ENCODE measurements at regions not wholly inside any gene's neighbourhood (a gene's known extent, or its start where the extent isn't known, plus 50 kb on each side); places are given as distances from the start of the nearest gene placed in this dataset.

DNA sequence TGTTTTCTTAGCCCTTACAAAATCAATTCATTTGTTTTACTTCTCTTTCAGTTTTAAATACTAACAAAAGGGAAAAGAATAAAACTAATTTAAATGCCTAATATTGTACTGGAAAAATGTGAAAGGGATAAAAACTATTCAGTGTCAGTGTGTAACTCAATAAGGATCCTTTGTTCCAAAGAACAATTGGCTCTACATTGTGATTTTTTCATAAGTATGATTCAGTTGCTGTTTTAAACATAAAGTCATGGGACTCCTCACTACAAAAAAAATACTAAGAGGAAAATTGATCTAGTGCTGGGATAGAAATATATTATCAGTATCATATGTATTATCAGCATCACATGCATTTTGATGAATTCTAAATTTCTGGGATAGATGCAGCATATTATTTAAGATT lies 199.4 kb upstream of the TRAM1L1 start:
- Histone ChIP-seq H3K36me3 (no peaks in the 10 kb centered on the region), H3K9me3 (no peaks in the 10 kb centered on the region), H3K27me3 (no peaks in the 10 kb centered on the region), H3K4me3 (no peak overlapping the region)
- DNase-seq: no peak

DNA sequence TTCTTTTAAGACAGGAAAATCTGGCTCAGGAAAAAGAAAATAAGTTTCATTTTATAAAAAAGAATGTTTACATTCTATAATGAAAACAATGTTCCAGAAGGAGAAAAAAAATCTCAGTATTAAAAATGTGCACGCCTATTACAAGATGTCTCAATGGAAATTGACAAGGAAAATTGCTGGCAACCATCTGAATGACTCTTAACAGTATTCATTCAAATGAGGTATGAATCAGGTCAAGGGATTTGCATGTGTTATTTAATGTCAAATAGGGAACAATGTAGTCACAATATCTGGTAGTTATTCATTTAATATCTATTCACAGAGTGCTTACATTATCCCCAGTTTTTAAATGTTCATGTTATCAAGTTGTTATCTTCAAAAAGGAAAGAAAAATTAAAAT lies 208.4 kb upstream of the TRAM1L1 start:
- no peaks in the 10 kb centered on the region for H3K27me3 ChIP-seq

DNA sequence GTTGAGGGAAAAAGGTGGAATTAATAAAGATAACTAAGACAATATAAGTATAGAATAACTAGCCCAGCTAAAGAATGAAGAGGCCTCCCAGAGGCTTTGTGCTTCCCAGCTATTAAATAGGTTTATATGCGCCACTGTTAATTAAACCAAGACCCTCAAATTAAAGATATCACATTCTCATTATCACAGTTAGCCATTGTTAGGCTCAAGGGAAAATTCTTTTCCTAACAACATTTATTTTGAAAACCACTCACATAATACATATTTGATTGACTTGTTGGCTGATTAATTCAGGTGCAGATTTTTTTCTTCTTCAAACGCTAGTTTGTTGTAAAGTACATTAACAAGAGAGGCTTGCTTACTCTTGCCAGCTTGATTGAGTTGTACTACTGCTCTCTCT lies 216.8 kb upstream of the TRAM1L1 start:
- H3K27me3 ChIP-seq: no peaks in the 10 kb centered on the region
- no peaks in the 10 kb centered on the region for H3K9me3 ChIP-seq
- no peaks in the 10 kb centered on the region for H3K36me3 ChIP-seq

More for the DNA sequence above, 208.4 kb upstream of the TRAM1L1 start:
- no peaks in the 10 kb centered on the region for H3K36me3 ChIP-seq
- H3K4me3 ChIP-seq: no peak overlapping the region
- H3K9me3 ChIP-seq: no peaks in the 10 kb centered on the region
- no peak for DNase-seq

DNA sequence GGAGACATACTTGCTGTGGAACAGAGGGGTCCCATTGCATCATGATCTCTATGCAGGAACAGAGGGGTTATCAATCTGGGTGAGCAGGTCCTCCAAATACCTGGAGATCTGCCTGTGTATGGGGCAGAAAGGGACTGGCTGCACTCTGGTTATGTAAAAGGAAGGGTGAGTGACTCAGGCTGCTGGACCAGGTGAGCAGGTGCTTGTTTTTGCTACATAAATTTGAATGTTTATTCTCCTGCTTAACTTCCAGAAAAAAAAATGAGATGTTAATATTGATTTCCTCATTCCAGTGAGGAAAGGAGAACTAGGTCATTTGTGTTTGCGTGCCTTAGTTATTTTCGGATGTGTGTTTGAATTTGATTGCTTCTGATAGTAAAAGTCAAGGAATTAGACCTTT lies 225.8 kb upstream of the TRAM1L1 start:
- no peak for DNase-seq
- Histone ChIP-seq H3K9me3 (no peaks in the 10 kb centered on the region), H3K36me3 (no peaks in the 10 kb centered on the region), H3K4me3 (no peak overlapping the region), H3K27me3 (no peaks in the 10 kb centered on the region)

More for the DNA sequence above, 216.8 kb upstream of the TRAM1L1 start:
- DNase-seq: no peak
- no peak overlapping the region for H3K4me3 ChIP-seq

DNA sequence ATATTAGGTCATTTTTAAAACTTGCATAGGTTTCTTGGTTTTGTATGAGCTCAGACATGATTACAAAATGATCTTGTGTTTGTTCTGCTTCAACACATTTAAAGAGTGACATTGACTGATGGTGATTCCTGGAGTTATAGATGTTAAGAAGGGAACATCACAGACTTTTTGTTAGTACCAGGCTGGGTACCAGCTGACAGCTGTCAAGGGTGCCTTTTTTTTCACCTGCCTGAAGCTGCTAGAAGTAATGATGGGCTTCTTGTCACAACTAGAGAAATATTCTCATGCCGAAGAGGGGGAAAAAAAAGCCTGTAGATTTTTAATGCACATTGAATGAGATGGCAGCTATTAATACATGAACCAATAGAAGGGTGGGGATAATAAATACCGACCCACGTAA lies 226.6 kb upstream of the TRAM1L1 start:
- Histone ChIP-seq H3K27me3 (no peaks in the 10 kb centered on the region), H3K4me3 (no peak overlapping the region), H3K36me3 (no peaks in the 10 kb centered on the region), H3K9me3 (no peaks in the 10 kb centered on the region)
- DNase-seq: no peak

DNA sequence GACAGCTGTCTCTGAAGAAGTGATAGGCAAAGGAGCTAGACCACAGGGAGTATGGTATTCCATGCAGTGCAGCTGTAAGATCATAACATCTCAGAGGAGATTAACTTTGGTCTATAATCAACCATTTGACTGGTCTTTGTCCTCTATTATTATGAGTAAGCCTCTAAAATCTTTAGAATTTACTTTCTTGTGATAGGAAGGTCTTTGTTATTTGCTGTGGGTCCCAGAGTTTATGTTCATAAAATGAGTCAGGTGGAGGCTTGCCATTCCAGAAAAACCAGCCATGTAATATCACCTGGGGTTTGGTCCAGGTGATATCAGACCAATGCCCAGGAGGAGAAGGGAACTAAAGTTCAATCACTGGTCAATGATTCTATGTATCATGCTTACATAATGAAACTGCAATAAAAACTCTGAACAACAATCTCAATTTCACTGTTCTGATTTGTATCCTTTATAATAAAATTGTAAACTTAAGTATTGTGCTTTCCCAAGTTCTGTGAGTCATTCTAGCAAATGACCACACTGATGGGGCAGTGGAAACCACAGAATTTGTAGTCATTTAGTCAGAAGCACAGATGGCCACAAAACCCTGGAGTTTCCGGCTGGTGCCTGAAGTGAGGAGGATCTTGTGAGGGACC lies 239.6 kb upstream of the TRAM1L1 start:
- Histone ChIP-seq H3K9me3 (no peaks in the 10 kb centered on the region), H3K36me3 (no peaks in the 10 kb centered on the region), H3K4me3 (no peak overlapping the region), H3K27me3 (no peaks in the 10 kb centered on the region)
- DNase-seq: no peak

DNA sequence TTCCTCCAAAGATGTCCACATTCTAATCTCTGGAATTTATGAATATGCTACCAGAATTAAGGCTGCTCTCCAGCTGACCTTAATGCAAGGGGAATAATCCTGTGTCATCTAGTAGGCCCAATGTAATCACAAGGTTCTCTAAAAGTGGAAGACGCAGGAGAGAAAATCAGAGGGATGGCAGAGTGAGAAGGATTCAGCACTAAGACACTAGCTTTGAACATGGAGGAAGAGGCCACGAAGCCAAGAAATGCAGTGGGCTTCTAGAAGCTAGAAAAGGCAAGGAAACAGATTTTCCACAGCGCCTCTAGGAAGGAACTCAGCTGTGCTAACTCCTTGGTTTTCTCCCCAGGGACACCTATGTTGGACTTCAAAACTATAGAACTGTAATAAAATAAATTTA lies 240.7 kb upstream of the TRAM1L1 start:
- no peak for DNase-seq
- no peaks in the 10 kb centered on the region for H3K9me3 ChIP-seq
- no peaks in the 10 kb centered on the region for H3K27me3 ChIP-seq
- H3K36me3 ChIP-seq: no peaks in the 10 kb centered on the region
- H3K4me3 ChIP-seq: no peak overlapping the region

DNA sequence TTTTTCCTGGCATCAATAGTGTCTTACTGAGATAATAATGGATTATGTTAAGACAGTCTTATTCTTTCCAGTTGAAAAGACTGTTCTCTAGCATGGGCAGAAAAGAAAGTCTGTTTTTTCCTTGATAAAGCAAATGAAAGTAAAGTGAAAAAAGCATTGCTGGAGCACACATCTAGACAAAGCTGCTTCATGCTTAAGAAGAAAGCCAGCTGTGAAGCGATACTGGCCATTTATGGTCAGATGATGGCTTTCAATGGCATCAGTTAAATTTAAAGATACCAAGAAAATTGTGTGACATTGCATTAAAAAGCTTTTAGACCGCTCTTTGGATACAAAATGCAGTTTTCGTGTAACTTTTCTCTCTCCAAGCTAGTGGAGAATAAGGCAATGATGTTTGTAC lies 242.1 kb upstream of the TRAM1L1 start:
- no peak for DNase-seq
- H3K27me3 ChIP-seq: no peaks in the 10 kb centered on the region

DNA sequence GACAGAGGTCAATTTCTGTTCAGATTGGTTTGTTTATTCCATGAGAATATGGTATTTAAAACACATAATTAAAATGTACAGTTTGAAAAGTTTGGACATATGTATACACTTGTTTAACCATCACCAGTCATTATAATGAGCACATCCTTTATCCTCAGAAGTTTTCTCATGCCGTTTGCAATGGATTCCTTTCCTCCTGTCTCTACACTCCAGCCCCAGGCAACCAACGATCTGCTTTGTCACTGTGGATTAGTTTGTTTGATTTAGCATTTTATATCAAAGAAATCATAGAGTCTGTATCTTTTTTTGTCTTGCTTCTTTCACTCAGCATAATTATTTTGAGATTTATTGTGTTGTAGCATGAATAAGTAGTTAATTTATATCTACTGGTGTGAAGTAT lies 243.0 kb upstream of the TRAM1L1 start:
- no peaks in the 10 kb centered on the region for H3K9me3 ChIP-seq
- no peaks in the 10 kb centered on the region for H3K27me3 ChIP-seq
- no peak for DNase-seq
- no peak overlapping the region for H3K4me3 ChIP-seq
- H3K36me3 ChIP-seq: no peaks in the 10 kb centered on the region

More for the DNA sequence above, 242.1 kb upstream of the TRAM1L1 start:
- Histone ChIP-seq H3K4me3 (no peak overlapping the region), H3K9me3 (no peaks in the 10 kb centered on the region), H3K36me3 (no peaks in the 10 kb centered on the region)

DNA sequence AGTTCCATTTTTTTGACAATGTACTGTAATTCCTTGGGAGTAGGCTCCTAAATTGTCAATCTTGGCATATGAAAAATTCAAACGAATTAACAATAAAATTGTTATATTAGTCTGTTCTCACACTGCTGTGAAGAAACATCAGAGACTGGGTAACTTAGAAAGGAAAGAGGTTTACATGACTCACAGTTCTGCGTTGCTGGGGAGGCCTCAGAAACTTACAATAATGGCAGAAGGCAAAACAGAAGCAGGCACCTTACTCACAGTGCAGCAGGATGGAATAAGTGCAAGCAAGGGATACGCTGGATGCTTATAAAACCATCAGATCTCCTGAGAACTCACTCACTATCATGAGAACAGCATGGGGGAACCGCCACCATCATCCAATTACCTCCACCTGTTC lies 246.4 kb upstream of the TRAM1L1 start:
- H3K36me3 ChIP-seq: no peaks in the 10 kb centered on the region
- H3K4me3 ChIP-seq: no peak overlapping the region
- no peak for DNase-seq
- H3K9me3 ChIP-seq: no peaks in the 10 kb centered on the region
- no peaks in the 10 kb centered on the region for H3K27me3 ChIP-seq

DNA sequence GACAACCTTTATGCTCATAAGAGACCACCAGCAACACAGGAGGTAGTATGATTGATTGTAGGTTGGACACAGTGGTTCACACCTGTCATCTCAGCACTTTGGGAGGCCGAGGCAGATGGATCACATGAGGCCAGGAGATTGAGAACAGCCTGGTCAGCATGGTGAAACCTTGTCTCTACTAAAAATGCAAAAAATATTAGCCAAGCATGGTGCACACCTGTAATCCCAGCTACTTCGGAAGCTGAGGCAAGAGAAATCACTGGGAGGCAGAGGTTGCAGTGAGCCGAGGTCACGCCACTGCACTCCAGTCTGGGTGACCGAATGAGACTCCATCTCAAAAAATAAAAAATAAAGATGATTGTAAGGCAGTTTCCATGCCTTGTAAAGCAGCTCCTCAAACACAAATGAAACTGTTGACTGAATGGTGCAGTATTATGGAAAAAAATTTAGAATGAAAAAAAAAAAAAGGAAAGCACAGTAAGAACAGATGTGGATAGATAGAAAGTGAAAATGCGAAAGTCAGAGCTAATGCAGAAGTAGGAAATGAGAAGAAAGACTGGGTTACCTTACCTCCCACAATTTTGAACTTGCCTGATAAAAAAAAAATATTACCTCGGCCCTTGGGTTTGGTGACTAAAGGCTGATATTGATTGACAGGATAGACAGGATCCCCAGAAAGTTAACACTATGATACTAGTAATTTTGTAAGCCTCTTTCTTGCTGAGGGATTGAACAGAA lies 249.2 kb upstream of the TRAM1L1 start:
- no peaks in the 10 kb centered on the region for H3K9me3 ChIP-seq
- no peaks in the 10 kb centered on the region for H3K27me3 ChIP-seq
- no peak overlapping the region for H3K4me3 ChIP-seq
- DNase-seq: no peak
- no peaks in the 10 kb centered on the region for H3K36me3 ChIP-seq

DNA sequence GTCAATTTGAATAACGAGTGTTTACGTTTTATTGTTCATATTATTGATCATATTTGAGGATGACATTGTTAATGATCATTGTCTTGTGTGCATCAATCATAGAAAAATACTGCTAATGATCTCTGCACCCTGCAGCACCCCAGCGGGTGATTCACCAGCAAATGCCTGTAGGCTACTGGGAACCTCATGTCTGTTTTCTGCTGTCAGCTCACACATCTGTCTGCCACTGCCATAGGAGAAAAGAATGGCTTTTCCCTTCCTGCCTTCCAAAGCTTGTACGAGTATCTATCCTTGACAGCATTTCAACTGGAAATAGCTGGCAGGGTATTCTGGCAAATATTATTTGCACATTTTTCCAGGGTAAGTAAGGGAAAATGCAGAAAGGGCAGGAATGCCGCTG lies 272.1 kb upstream of the TRAM1L1 start:
- H3K4me3 ChIP-seq: no peak overlapping the region
- H3K27me3 ChIP-seq: no peaks in the 10 kb centered on the region
- no peaks in the 10 kb centered on the region for H3K9me3 ChIP-seq
- H3K36me3 ChIP-seq: no peaks in the 10 kb centered on the region
- no peak for DNase-seq

DNA sequence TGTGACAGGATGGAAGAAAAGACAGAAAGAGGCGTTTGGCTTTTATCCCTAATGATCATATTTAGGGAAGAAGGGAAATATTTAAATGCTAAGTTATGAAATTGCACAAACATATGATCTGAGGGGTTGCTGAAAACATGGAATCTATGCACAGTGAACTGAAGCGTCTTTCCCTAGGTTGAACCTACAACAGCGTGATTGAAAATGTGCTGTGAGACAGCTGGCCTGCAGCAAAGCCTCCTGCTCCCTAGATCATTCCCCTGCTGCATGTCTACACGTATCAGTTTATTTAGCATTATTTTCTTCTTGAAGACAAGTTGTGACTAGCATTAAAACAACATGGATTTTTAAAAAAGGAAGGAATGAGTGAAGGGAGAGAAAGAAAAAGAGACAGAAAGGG lies 272.5 kb upstream of the TRAM1L1 start:
- Histone ChIP-seq H3K36me3 (no peaks in the 10 kb centered on the region), H3K27me3 (no peaks in the 10 kb centered on the region), H3K4me3 (no peak overlapping the region), H3K9me3 (no peaks in the 10 kb centered on the region)
- no peak for DNase-seq

DNA sequence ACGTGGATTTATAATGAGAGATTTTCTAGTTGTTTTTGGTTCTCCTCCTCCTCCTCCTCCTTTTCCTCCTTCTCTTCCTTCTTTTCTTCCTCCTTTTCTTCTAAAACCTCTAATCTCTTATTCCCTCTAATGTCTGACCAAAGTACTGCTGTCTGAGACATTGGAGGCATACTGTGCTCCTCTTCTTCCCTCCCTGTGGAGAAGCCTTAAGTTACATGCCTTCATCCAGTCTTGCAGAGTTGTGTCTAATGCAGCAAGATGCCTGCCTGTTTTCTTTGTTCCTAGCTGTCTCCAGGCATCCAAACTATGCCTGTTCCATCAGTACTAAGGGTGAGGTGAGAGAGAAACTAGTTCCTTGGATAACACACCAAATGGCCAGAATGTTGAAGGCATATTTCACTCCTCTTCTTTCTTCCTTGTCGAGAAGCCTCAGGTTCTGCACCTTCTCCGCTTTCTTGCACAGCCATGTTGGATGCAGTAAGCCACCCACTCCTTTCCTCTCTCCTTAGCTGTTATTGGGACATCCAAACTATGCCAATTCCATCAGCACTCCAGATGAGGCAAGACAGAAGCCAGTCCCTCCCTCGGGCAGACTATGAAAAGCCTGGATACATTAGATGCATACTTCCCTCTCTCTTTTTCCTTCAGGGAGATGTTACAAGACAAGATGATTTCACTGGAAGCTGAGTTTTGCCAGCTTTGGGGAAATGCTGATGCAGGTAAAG lies 285.7 kb upstream of the TRAM1L1 start:
- Histone ChIP-seq H3K9me3 (no peaks in the 10 kb centered on the region), H3K36me3 (no peaks in the 10 kb centered on the region), H3K4me3 (no peak overlapping the region), H3K27me3 (no peaks in the 10 kb centered on the region)
- no peak for DNase-seq

DNA sequence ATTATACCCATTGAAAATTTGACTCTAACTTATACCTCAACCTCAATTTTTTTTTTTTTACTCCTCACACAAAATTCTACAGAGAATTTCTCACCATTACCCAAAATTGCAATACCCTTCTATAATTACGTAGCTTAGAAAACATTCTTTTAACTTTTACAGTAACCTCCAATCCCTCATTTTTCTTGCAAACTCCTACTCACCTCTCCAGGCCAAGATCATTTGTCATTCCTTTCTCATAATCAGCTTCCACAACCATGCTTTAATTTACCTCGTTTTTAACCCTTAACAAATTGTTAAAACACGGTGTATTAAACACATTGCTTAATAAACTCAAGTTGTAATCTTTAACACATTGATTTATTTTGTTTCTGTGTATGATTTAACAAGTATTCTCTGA lies 289.7 kb upstream of the TRAM1L1 start:
- Histone ChIP-seq H3K4me3 (no peak overlapping the region), H3K27me3 (no peaks in the 10 kb centered on the region), H3K9me3 (no peaks in the 10 kb centered on the region), H3K36me3 (no peaks in the 10 kb centered on the region)
- no peak for DNase-seq

DNA sequence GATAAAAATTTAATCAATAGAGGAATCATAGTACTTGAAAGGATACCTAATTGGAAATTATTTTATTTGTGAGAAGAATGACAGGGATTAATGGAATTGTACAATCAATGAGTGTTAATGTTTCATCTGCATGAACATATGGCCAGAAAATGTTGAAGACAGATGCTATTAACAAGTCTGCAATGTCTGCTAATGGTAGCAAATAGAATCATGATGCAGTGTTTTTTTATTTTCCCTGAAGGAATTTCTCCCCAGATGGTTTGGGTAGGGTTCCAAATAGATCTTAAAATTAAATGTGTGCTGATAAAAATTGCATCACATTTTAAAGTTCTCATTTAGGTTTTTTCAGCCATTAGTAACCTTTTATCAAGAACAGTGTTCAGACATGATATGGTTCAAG lies 291.3 kb upstream of the TRAM1L1 start:
- Histone ChIP-seq H3K27me3 (no peaks in the 10 kb centered on the region), H3K36me3 (no peaks in the 10 kb centered on the region)
- no peak for DNase-seq

DNA sequence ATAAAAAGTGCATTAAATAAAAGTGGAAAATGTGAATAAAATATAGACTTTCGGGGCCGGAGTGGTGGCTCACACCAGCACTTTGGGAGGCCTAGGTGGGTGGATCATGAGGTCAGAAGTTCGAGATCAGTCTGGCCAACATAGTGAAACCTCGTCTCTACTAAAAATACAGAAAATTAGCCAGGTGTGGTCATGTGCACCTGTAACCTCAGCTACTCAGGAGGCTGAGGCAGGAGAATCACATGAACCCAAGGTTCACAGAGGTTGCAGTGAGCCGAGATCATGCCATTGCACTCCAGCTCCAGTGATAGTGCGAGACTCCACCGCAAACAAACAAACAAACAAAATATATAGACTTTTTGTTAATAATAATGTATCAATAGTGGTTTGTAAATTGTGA lies 293.6 kb upstream of the TRAM1L1 start:
- no peaks in the 10 kb centered on the region for H3K27me3 ChIP-seq
- no peaks in the 10 kb centered on the region for H3K9me3 ChIP-seq
- DNase-seq: no peak
- H3K36me3 ChIP-seq: no peaks in the 10 kb centered on the region
- no peak overlapping the region for H3K4me3 ChIP-seq

More for the DNA sequence above, 291.3 kb upstream of the TRAM1L1 start:
- Histone ChIP-seq H3K4me3 (no peak overlapping the region), H3K9me3 (no peaks in the 10 kb centered on the region)

DNA sequence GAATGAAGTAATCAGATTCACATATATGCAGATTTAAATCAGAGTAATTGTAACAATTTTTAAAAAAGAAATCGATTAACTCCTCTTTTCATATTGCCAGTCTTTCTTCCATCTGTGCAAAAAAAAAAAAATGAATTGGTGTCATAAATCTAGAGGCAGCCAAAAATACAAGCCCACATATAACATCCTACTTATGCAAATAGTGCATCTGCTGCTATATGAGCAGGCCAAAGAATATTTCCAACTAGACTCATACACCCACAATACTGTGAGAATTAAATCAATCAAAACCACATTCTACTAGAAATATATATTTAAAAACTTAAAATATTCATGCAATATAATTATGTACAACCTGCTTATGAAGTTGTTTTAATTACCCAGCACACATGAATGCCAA lies 298.1 kb upstream of the TRAM1L1 start:
- Histone ChIP-seq H3K27me3 (no peaks in the 10 kb centered on the region), H3K36me3 (no peaks in the 10 kb centered on the region), H3K4me3 (no peak overlapping the region), H3K9me3 (no peaks in the 10 kb centered on the region)
- no peak for DNase-seq

Data from MG63 (cell line).